Activated CD8-positive, alpha-beta T cell treated with anti-CD3 and anti-CD28 coated beads for 36 hours (primary cell): ENCODE measurements at regions not wholly inside any gene's neighbourhood (a gene's known extent, or its start where the extent isn't known, plus 50 kb on each side); places are given as distances from the start of the nearest gene placed in this dataset.

Experiments
- ATAC-seq: fragments of 200-7000 bp; cut with Tn5 transposase; one replicate; pipeline ENCODE4 v1.10.0; 2021; ENCODE audit warnings: mild to moderate bottlenecking, moderate library complexity
- CTCF ChIA-PET: fragments of 350-600 bp; sonication (Branson Sonifier 250); formaldehyde crosslinking; loops from one replicate; lab custom pipeline; 2021; ENCODE audit warnings: antibody characterized with exemption; lab: Charles Lee
- POLR2A ChIA-PET: fragments of 350-600 bp; sonication (Branson Sonifier 250); formaldehyde crosslinking; loops from one replicate; lab custom pipeline; 2021; ENCODE audit warnings: antibody characterized with exemption; lab: Charles Lee
- DNase-seq: peaks from one replicate; pipeline ENCODE4 v3.0.0-alpha.2; 2020
- H3K27ac Mint-ChIP-seq: one replicate; pipeline ENCODE4 v1.8.0; 2021; ENCODE audit warnings: mild to moderate bottlenecking, mixed read lengths
- H3K27me3 Mint-ChIP-seq: one replicate; pipeline ENCODE4 v1.8.0; 2021; ENCODE audit warnings: mixed read lengths
- H3K36me3 Mint-ChIP-seq: one replicate; pipeline ENCODE4 v1.8.0; 2021; ENCODE audit warnings: low read depth, mixed read lengths
- H3K4me1 Mint-ChIP-seq: one replicate; pipeline ENCODE4 v1.8.0; 2021; ENCODE audit warnings: low read depth, mixed read lengths
- H3K4me3 Mint-ChIP-seq: one replicate; pipeline ENCODE4 v1.8.0; 2021; ENCODE audit warnings: mild to moderate bottlenecking, moderate library complexity, mixed read lengths
- H3K9me3 Mint-ChIP-seq: one replicate; pipeline ENCODE4 v1.8.0; 2021; ENCODE audit warnings: mixed read lengths
- CTCF ChIP-seq: fragments of 200-600 bp; IDR thresholded peaks from one replicate; pipeline ENCODE4 v1.8.0; 2022; ENCODE audit warnings: antibody characterized with exemption, mild to moderate bottlenecking
- intact Hi-C: fragments of 100-400 bp; cut with micrococcal nuclease; formaldehyde crosslinking; loops from one replicate; pipeline ENCODE4 v1.10.0; 2022

- H3K27ac Mint-ChIP-seq, result no peak overlapping the region
- CTCF ChIA-PET, result no interaction called here
- POLR2A ChIA-PET, result no interaction called here
Measured at GRCh38 chr15:81858586-81858985, 187.2 kb downstream of the MEX3B start.

GRCh38 chr15:81858136-81858535 lies 187.7 kb downstream of the MEX3B start:
- Mint-ChIP-seq H3K36me3 (no peaks in the 10 kb centered on the region), H3K27me3 (no peaks in the 10 kb centered on the region), H3K4me3 (no peak overlapping the region), H3K9me3 (no peaks in the 10 kb centered on the region), H3K27ac (no peak overlapping the region), H3K4me1 (no peaks in the 10 kb centered on the region)
- ChIA-PET CTCF (no interaction called here), POLR2A (no interaction called here)
- intact Hi-C loops, result no loop called here
- ATAC-seq (no peak), DNase-seq (no peak)
- no peak for TF ChIP-seq CTCF

More at GRCh38 chr15:81858586-81858985, 187.2 kb downstream of the MEX3B start:
- H3K9me3 Mint-ChIP-seq, result no peaks in the 10 kb centered on the region
- TF ChIP-seq CTCF, result no peak
- H3K27me3 Mint-ChIP-seq, result no peaks in the 10 kb centered on the region
- no peak for DNase-seq
- intact Hi-C loops, result no loop called here
- ATAC-seq, result no peak
- no peaks in the 10 kb centered on the region for H3K4me1 Mint-ChIP-seq
- no peaks in the 10 kb centered on the region for H3K36me3 Mint-ChIP-seq
- no peak overlapping the region for H3K4me3 Mint-ChIP-seq

- ATAC-seq (no peak), DNase-seq (no peak)
- Mint-ChIP-seq H3K27ac (no peak overlapping the region), H3K4me1 (no peaks in the 10 kb centered on the region), H3K36me3 (no peaks in the 10 kb centered on the region), H3K4me3 (no peak overlapping the region), H3K9me3 (no peaks in the 10 kb centered on the region), H3K27me3 (no peaks in the 10 kb centered on the region)
- ChIA-PET CTCF (no interaction called here), POLR2A (interaction anchor here (0.5 kb wide), 1 partner anchor 92 kb away, joined by 3 read pairs; no protein-coding TSS in a partner anchor)
- TF ChIP-seq CTCF, result no peak
- intact Hi-C loops, result no loop called here
Measured at GRCh38 chr15:81856634-81857026, 189.2 kb downstream of the MEX3B start.

- no peaks in the 10 kb centered on the region for H3K27me3 Mint-ChIP-seq
- intact Hi-C loops, result no loop called here
- no peaks in the 10 kb centered on the region for H3K4me1 Mint-ChIP-seq
- no peak for TF ChIP-seq CTCF
- ChIA-PET POLR2A (interaction anchor here (0.5 kb wide), 1 partner anchor 92 kb away, joined by 3 read pairs; no protein-coding TSS in a partner anchor), CTCF (no interaction called here)
- no peak overlapping the region for H3K27ac Mint-ChIP-seq
- no peaks in the 10 kb centered on the region for H3K36me3 Mint-ChIP-seq
- H3K4me3 Mint-ChIP-seq, result no peak overlapping the region
- DNase-seq, result no peak
- ATAC-seq, result no peak
- H3K9me3 Mint-ChIP-seq, result no peaks in the 10 kb centered on the region
Measured at GRCh38 chr15:81856001-81856633, 189.7 kb downstream of the MEX3B start.

GRCh38 chr15:81853150-81853748 lies 192.6 kb downstream of the MEX3B start:
- ChIA-PET CTCF (no interaction called here), POLR2A (no interaction called here)
- Mint-ChIP-seq H3K27me3 (peaks cover 1% of the 10 kb centered on the region), H3K4me3 (no peak overlapping the region), H3K27ac (no peak overlapping the region), H3K9me3 (no peaks in the 10 kb centered on the region), H3K36me3 (no peaks in the 10 kb centered on the region), H3K4me1 (no peaks in the 10 kb centered on the region)
- intact Hi-C loops, result no loop called here
- no peak for TF ChIP-seq CTCF
- ATAC-seq, result no peak
- DNase-seq, result no peak
